ENCODE measurements at regions not wholly inside any gene's neighbourhood (a gene's known extent, or its start where the extent isn't known, plus 50 kb on each side); places are given as distances from the start of the nearest gene placed in this dataset.

- no peak for DNase-seq (ENCODE audit: low read depth, low spot score)
Observed at GRCh38 chr18:76130845-76131244, 364.2 kb downstream of the ZNF516 start.

- DNase-seq (ENCODE audit: low read depth, low spot score): no peak
Observed at GRCh38 chr18:76126327-76126726, 368.7 kb downstream of the ZNF516 start.

GRCh38 chr18:76121011-76121410 lies 374.0 kb downstream of the ZNF516 start:
- DNase-seq (ENCODE audit: low read depth, low spot score): no peak

- no peak for DNase-seq (ENCODE audit: low read depth, low spot score)
Observed at GRCh38 chr18:76115580-76115979, 379.5 kb downstream of the ZNF516 start.

- no peak for DNase-seq (ENCODE audit: low read depth, low spot score)
Observed at GRCh38 chr18:76113101-76113500, 381.9 kb downstream of the ZNF516 start.

- DNase-seq (ENCODE audit: low read depth, low spot score): no peak
Observed at GRCh38 chr18:76102626-76103025, 392.4 kb downstream of the ZNF516 start.

GRCh38 chr18:76102156-76102555 lies 392.9 kb downstream of the ZNF516 start:
- no peak for DNase-seq (ENCODE audit: low read depth, low spot score)

GRCh38 chr18:76099931-76100457 lies 395.0 kb downstream of the ZNF516 start:
- DNase-seq (ENCODE audit: low read depth, low spot score): no peak

- no peak for DNase-seq (ENCODE audit: low read depth, low spot score)
Observed at GRCh38 chr18:76098674-76099411, 396.2 kb downstream of the ZNF516 start.

GRCh38 chr18:76081536-76081935 lies 413.5 kb downstream of the ZNF516 start:
- DNase-seq (ENCODE audit: low read depth, low spot score): no peak

- no peak for DNase-seq (ENCODE audit: low read depth, low spot score)
Observed at GRCh38 chr18:76080430-76080829, 414.6 kb downstream of the ZNF516 start.

- no peak for DNase-seq (ENCODE audit: low read depth, low spot score)
Observed at GRCh38 chr18:76075777-76076176, 419.3 kb downstream of the ZNF516 start.

- DNase-seq (ENCODE audit: low read depth, low spot score): peak; percentile 90
Observed at GRCh38 chr18:76064998-76065397, 430.0 kb downstream of the ZNF516 start.

- DNase-seq (ENCODE audit: low read depth, low spot score): no peak
Observed at GRCh38 chr18:76058146-76058545, 436.9 kb downstream of the ZNF516 start.

- no peak for DNase-seq (ENCODE audit: low read depth, low spot score)
Observed at GRCh38 chr18:76057386-76057785, 437.7 kb downstream of the ZNF516 start.

GRCh38 chr18:76056471-76057110 lies 438.5 kb downstream of the ZNF516 start:
- no peak for DNase-seq (ENCODE audit: low read depth, low spot score)

GRCh38 chr18:76055578-76055977 lies 439.5 kb downstream of the ZNF516 start:
- no peak for DNase-seq (ENCODE audit: low read depth, low spot score)

GRCh38 chr18:76055025-76055424 lies 440.0 kb downstream of the ZNF516 start:
- DNase-seq (ENCODE audit: low read depth, low spot score): no peak

GRCh38 chr18:76054156-76054555 lies 440.9 kb downstream of the ZNF516 start:
- no peak for DNase-seq (ENCODE audit: low read depth, low spot score)

GRCh38 chr18:76053551-76053950 lies 441.5 kb downstream of the ZNF516 start:
- no peak for DNase-seq (ENCODE audit: low read depth, low spot score)

- no peak for DNase-seq (ENCODE audit: low read depth, low spot score)
Observed at GRCh38 chr18:76052227-76052595, 442.8 kb downstream of the ZNF516 start.

GRCh38 chr18:76051396-76052226 lies 443.4 kb downstream of the ZNF516 start:
- DNase-seq (ENCODE audit: low read depth, low spot score): no peak

Data from iPS DF 19.7 (cell line).